ENCODE measurements at regions not wholly inside any gene's neighbourhood (a gene's known extent, or its start where the extent isn't known, plus 50 kb on each side); places are given as distances from the start of the nearest gene placed in this dataset.
"Not testable (repeated sequence)": the region's sequence is repeated elsewhere in the genome, so short reads cannot be mapped to it uniquely, and the experiment has no call there.

DNA sequence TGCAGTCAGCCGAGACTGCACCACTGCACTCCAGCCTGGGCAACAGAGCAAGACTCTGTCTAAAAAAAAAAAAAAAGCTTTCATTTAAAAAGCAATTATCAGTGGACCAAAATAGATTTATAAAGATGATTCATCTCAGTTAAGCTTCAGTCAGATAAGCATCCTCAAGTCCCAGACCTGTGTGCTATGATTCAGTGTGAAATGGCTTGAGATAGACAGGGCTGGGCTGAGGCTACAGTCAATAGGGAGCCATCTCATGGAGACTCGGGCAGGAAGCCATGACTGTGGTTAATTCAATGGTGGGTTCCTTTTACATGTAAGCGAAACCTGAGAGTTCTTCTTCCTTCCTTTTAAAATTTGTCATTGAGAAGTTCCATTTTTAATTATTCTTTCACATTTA lies 276.0 kb downstream of the TFAP2A start:
- Histone ChIP-seq H3K4me1 (ENCODE audit: insufficient read depth, low read length, poor library complexity, severe bottlenecking) (no peaks in the 10 kb centered on the region), H3K4me3 (ENCODE audit: low read depth, low read length, poor library complexity, severe bottlenecking) (no peak overlapping the region), H3K36me3 (ENCODE audit: insufficient read depth, low read length, poor library complexity, severe bottlenecking) (no peaks in the 10 kb centered on the region), H3K27ac (ENCODE audit: low read depth, low read length, poor library complexity, severe bottlenecking) (no peak overlapping the region), H3K9me3 (ENCODE audit: low read depth, low read length, poor library complexity, severe bottlenecking) (no peaks in the 10 kb centered on the region), H3K27me3 (replicated peaks; ENCODE audit: insufficient read depth, low read depth, low read length, poor library complexity) (no peaks in the 10 kb centered on the region)
- intact Hi-C loops (cut with micrococcal nuclease; ENCODE audit: unreplicated experiment), result no loop called here
- DNase-seq (ENCODE audit: low spot score), result no peak
- no peak for TF ChIP-seq EZH2 (IDR thresholded peaks at IDR 0.05; ENCODE audit: borderline replicate concordance, low read depth, low read length, poor library complexity, severe bottlenecking)
- TF ChIP-seq, protein P1, sequence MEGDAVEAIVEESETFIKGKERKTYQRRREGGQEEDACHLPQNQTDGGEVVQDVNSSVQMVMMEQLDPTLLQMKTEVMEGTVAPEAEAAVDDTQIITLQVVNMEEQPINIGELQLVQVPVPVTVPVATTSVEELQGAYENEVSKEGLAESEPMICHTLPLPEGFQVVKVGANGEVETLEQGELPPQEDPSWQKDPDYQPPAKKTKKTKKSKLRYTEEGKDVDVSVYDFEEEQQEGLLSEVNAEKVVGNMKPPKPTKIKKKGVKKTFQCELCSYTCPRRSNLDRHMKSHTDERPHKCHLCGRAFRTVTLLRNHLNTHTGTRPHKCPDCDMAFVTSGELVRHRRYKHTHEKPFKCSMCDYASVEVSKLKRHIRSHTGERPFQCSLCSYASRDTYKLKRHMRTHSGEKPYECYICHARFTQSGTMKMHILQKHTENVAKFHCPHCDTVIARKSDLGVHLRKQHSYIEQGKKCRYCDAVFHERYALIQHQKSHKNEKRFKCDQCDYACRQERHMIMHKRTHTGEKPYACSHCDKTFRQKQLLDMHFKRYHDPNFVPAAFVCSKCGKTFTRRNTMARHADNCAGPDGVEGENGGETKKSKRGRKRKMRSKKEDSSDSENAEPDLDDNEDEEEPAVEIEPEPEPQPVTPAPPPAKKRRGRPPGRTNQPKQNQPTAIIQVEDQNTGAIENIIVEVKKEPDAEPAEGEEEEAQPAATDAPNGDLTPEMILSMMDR (conservative IDR thresholded peaks at IDR 0.05; ENCODE audit: low read depth, low read length), result no peak
- CTCF ChIA-PET, result no interaction called here
- no TSS peak for BruUV-seq (replicated peaks)
- POLR2A ChIA-PET (ENCODE audit: low non-redundant PET), result no interaction called here

DNA sequence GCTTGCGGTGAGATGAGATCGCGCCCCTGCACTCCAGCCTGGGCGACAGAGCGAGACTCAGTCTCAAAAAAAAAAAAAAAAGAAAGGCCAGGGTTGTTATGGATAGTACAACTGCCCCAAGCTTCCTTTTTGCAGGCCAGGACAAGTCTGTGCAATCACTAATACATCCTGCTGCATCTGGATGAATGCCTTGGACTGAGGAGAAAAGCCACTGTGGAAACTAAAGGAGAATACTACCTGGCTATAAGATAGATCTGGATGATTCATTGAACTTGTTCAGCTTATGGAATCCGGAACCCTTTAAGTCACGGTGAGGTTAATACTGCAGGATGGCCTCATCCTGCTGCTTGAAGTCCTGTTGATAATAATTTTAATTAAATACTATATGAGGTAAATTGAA lies 278.2 kb downstream of the TFAP2A start:
- Histone ChIP-seq H3K36me3 (ENCODE audit: insufficient read depth, low read length, poor library complexity, severe bottlenecking) (no peaks in the 10 kb centered on the region), H3K27me3 (replicated peaks; ENCODE audit: insufficient read depth, low read depth, low read length, poor library complexity) (no peaks in the 10 kb centered on the region), H3K4me3 (ENCODE audit: low read depth, low read length, poor library complexity, severe bottlenecking) (no peak overlapping the region), H3K9me3 (ENCODE audit: low read depth, low read length, poor library complexity, severe bottlenecking) (no peaks in the 10 kb centered on the region), H3K4me1 (ENCODE audit: insufficient read depth, low read length, poor library complexity, severe bottlenecking) (no peaks in the 10 kb centered on the region), H3K27ac (ENCODE audit: low read depth, low read length, poor library complexity, severe bottlenecking) (no peak overlapping the region)
- POLR2A ChIA-PET (ENCODE audit: low non-redundant PET), result interaction anchor here (0.6 kb wide), 1 partner anchor 32 kb away, joined by 4 read pairs; no protein-coding TSS in a partner anchor
- DNase-seq (ENCODE audit: low spot score), result no peak
- no peak for TF ChIP-seq EZH2 (IDR thresholded peaks at IDR 0.05; ENCODE audit: borderline replicate concordance, low read depth, low read length, poor library complexity, severe bottlenecking)
- no TSS peak for BruUV-seq (replicated peaks)
- intact Hi-C loops (cut with micrococcal nuclease; ENCODE audit: unreplicated experiment), result no loop called here
- CTCF ChIA-PET, result no interaction called here

DNA sequence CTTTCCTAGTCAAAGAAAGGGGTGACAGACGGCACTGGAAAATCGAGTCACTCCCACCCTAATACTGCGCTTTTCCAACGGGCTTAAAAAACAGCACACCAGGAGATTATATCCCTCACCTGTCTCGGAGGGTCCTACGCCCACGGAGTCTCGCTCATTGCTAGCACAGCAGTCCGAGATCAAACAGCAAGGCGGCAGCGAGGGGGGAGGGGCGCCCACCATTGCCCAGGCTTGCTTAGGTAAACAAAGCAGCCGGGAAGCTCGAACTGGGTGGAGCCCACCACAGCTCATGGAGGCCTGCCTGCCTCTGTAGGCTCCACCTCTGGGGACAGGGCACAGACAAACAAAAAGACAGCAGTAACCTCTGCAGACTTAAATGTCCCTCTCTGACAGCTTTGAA lies 280.7 kb downstream of the TFAP2A start:
- H3K9me3 ChIP-seq (ENCODE audit: low read depth, low read length, poor library complexity, severe bottlenecking); H3K4me1 ChIP-seq (ENCODE audit: insufficient read depth, low read length, poor library complexity, severe bottlenecking); H3K27ac ChIP-seq (ENCODE audit: low read depth, low read length, poor library complexity, severe bottlenecking); intact Hi-C loops (cut with micrococcal nuclease; ENCODE audit: unreplicated experiment); H3K36me3 ChIP-seq (ENCODE audit: insufficient read depth, low read length, poor library complexity, severe bottlenecking); POLR2A ChIA-PET (ENCODE audit: low non-redundant PET); BruUV-seq (replicated peaks); H3K27me3 ChIP-seq (replicated peaks; ENCODE audit: insufficient read depth, low read depth, low read length, poor library complexity); H3K4me3 ChIP-seq (ENCODE audit: low read depth, low read length, poor library complexity, severe bottlenecking); DNase-seq (ENCODE audit: low spot score); CTCF ChIA-PET: not testable (repeated sequence)

DNA sequence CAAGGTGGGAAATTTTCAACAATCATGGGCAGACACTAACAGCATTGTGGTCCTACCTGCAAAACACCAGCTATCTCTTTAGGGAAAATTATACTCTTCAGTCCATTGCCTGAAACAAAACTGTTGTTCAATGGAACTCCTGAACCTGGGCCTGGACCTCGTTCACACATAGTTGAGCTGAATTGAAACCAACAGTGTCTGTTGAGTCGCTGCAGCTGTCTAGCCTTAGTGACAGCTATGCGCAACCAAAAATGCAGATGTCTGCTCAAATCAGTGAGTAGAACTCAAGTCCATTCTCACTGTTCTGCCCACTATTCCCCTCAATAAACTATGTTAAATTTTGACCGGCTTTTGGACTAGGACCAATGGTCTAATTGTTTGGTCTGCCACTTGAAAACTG lies 286.2 kb downstream of the TFAP2A start:
- H3K36me3 ChIP-seq (ENCODE audit: insufficient read depth, low read length, poor library complexity, severe bottlenecking), result no peaks in the 10 kb centered on the region
- POLR2A ChIA-PET (ENCODE audit: low non-redundant PET), result no interaction called here
- intact Hi-C loops (cut with micrococcal nuclease; ENCODE audit: unreplicated experiment), result no loop called here
- no peak for DNase-seq (ENCODE audit: low spot score)
- no peak overlapping the region for H3K4me3 ChIP-seq (ENCODE audit: low read depth, low read length, poor library complexity, severe bottlenecking)
- no peak for TF ChIP-seq EZH2 (IDR thresholded peaks at IDR 0.05; ENCODE audit: borderline replicate concordance, low read depth, low read length, poor library complexity, severe bottlenecking)
- TF ChIP-seq, protein P1 (conservative IDR thresholded peaks at IDR 0.05; ENCODE audit: low read depth, low read length), result no peak
- H3K27ac ChIP-seq (ENCODE audit: low read depth, low read length, poor library complexity, severe bottlenecking), result no peak overlapping the region
- CTCF ChIA-PET, result no interaction called here
- no peaks in the 10 kb centered on the region for H3K4me1 ChIP-seq (ENCODE audit: insufficient read depth, low read length, poor library complexity, severe bottlenecking)
- BruUV-seq (replicated peaks), result no TSS peak
- H3K27me3 ChIP-seq (replicated peaks; ENCODE audit: insufficient read depth, low read depth, low read length, poor library complexity), result no peaks in the 10 kb centered on the region
- H3K9me3 ChIP-seq (ENCODE audit: low read depth, low read length, poor library complexity, severe bottlenecking), result no peaks in the 10 kb centered on the region

All from A673 (cell line).